ENCODE measurements at regions not wholly inside any gene's neighbourhood (a gene's known extent, or its start where the extent isn't known, plus 50 kb on each side); places are given as distances from the start of the nearest gene placed in this dataset.

DNA sequence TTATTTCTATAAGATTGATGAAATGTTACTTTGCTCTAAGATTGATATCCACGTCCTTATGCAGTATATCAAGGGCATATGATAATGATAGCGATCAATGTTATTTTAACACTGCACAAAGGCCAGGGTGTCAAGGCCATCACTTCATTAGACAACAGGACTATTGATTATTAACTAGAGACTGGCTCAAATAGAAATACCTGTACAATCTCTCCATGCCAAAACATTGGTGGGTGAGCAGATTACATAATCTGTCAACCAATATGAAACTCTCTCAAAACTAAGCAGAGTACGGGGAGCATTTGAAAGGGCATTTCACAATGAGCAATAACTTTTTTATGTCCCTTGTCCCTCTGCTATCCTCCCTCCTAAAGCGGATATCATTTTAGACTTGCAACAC, 566.5 kb upstream of the PKN2 start:
- no peak for TF ChIP-seq TAF1 (IDR thresholded peaks at IDR 0.05; ENCODE audit: low read depth, low read length)
- TF ChIP-seq POLR2A (IDR thresholded peaks at IDR 0.05; ENCODE audit: low read depth, low read length), result no peak
- no peak for TF ChIP-seq POLR2AphosphoS5 (IDR thresholded peaks at IDR 0.05; ENCODE audit: low read depth, low read length)
